HepG2 (cell line): ENCODE measurements at regions not wholly inside any gene's neighbourhood (a gene's known extent, or its start where the extent isn't known, plus 50 kb on each side); places are given as distances from the start of the nearest gene placed in this dataset.

ENCODE experiments used
- AFF4 ChIP-seq: sonication (generic); formaldehyde crosslinking; IDR thresholded peaks from 2 replicates; pipeline ENCODE4 v1.4.0; 2020; ENCODE audit warnings: missing genetic modification reagents
- ERF ChIP-seq: IDR thresholded peaks from 2 replicates; pipeline ENCODE4 v1.6.1; 2018; ENCODE audit warnings: missing biosample characterization, missing genetic modification reagents
- FOXC1 ChIP-seq: sonication (generic); formaldehyde crosslinking; IDR thresholded peaks from 2 replicates; pipeline ENCODE4 v1.8.0; 2022; ENCODE audit warnings: mild to moderate bottlenecking, missing genetic modification reagents, borderline replicate concordance
- FOXJ3 ChIP-seq: sonication (generic); formaldehyde crosslinking; IDR thresholded peaks from 2 replicates; pipeline ENCODE4 v1.4.0; 2020; ENCODE audit warnings: missing genetic modification reagents, mild to moderate bottlenecking, borderline replicate concordance
- GTF3A ChIP-seq: sonication (generic); formaldehyde crosslinking; conservative IDR thresholded peaks from 2 replicates; pipeline ENCODE4 v1.4.0; 2020; ENCODE audit warnings: mild to moderate bottlenecking, missing genetic modification reagents
- PHF8 ChIP-seq: sonication (generic); formaldehyde crosslinking; IDR thresholded peaks from 2 replicates; pipeline ENCODE4 v1.5.0; 2020; ENCODE audit warnings: missing genetic modification reagents
- SP5 ChIP-seq: IDR thresholded peaks from 2 replicates; pipeline ENCODE4 v1.6.1; 2016; ENCODE audit warnings: low read depth, borderline replicate concordance
- TF ChIP-seq, protein P1 (sequence below): sonication (generic); formaldehyde crosslinking; IDR thresholded peaks from 2 replicates; pipeline ENCODE4 v1.5.1; 2020; ENCODE audit warnings: missing genetic modification reagents, mild to moderate bottlenecking, borderline replicate concordance

DNA sequence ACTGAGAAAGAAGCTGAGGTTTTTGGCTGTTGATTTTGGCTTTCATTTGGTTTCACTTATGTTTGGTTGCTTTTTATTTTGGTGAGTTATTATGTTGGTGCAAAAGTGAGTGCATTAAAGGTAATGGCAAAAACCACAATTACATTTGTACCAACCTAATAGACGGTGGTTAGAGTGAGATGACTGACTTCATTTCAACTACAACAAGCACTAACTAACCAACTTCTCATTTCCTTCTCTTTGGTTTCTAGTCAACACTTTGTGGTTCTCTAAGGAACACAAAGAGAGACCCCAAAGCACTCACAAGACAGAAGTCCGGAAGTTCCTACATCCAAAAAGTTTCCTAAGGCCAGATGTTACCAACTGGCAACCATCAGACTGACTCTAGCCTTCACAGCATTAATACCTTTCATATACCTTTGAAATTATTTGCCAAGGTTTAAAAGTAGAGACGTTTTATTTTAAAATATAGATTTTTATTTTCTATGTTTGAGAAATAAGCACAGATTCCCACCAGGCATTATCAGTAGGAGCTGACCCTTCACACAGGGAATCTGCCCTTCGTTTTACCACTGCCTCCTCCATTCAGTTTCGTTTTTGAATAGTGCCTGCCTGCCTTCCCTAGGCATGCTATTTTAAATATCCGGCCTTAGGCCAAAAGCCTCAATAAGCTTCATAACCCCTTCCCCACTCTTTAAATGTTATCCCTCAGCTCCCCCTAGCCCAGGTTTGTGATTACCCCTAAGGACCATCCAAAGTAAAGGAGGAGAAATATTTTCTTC, 301.1 kb upstream of the PTGER4 start (continued):
- no peak for TF ChIP-seq FOXJ3 (CRISPR knock-in tag)
- TF ChIP-seq ERF (CRISPR knock-in tag) = no peak
- TF ChIP-seq PHF8 (CRISPR knock-in tag) = no peak
- TF ChIP-seq GTF3A (CRISPR knock-in tag) = no peak
- no peak for TF ChIP-seq SP5 (CRISPR knock-in tag)
- TF ChIP-seq FOXC1 = no peak
- TF ChIP-seq, protein P1, sequence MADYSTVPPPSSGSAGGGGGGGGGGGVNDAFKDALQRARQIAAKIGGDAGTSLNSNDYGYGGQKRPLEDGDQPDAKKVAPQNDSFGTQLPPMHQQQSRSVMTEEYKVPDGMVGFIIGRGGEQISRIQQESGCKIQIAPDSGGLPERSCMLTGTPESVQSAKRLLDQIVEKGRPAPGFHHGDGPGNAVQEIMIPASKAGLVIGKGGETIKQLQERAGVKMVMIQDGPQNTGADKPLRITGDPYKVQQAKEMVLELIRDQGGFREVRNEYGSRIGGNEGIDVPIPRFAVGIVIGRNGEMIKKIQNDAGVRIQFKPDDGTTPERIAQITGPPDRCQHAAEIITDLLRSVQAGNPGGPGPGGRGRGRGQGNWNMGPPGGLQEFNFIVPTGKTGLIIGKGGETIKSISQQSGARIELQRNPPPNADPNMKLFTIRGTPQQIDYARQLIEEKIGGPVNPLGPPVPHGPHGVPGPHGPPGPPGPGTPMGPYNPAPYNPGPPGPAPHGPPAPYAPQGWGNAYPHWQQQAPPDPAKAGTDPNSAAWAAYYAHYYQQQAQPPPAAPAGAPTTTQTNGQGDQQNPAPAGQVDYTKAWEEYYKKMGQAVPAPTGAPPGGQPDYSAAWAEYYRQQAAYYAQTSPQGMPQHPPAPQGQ = no peak
- TF ChIP-seq AFF4 = no peak
